NB4 (cell line): ENCODE measurements at regions not wholly inside any gene's neighbourhood (a gene's known extent, or its start where the extent isn't known, plus 50 kb on each side); places are given as distances from the start of the nearest gene placed in this dataset.

Experiments used
- DNase-seq: peaks from one replicate; pipeline ENCODE4 v3.0.0; 2010; ENCODE audit warnings: low read depth
- H3K4me3 ChIP-seq: one replicate; pipeline ENCODE4 v1.5.1; 2011; ENCODE audit warnings: mild to moderate bottlenecking, low read depth, low read length, moderate library complexity
- CTCF ChIP-seq: IDR thresholded peaks from one replicate; pipeline ENCODE4 v1.5.1; 2012; ENCODE audit warnings: low read depth, low read length
- MAX ChIP-seq: IDR thresholded peaks from 2 replicates; pipeline ENCODE4 v1.6.1; 2011; ENCODE audit warnings: low read depth, low read length
- MYC ChIP-seq: IDR thresholded peaks from 2 replicates; pipeline ENCODE4 v1.6.1; 2011; ENCODE audit warnings: low read depth, low read length
- POLR2A ChIP-seq: IDR thresholded peaks from 2 replicates; pipeline ENCODE4 v1.6.1; 2011; ENCODE audit warnings: mild to moderate bottlenecking; ENCODE audit not compliant: insufficient read length; ENCODE audit errors: extremely low read depth

- H3K4me3 ChIP-seq = no peak overlapping the region
- no peak for TF ChIP-seq MAX
- TF ChIP-seq CTCF = no peak
- TF ChIP-seq MYC = no peak
- no peak for TF ChIP-seq POLR2A
- no peak for DNase-seq
These were observed 300.1 kb downstream of the FOXL1 start for GRCh38 chr16:86878236-86879080.

- no peak for DNase-seq
- no peak for TF ChIP-seq MAX
- no peak for TF ChIP-seq CTCF
- TF ChIP-seq POLR2A = no peak
- no peak for TF ChIP-seq MYC
- no peak overlapping the region for H3K4me3 ChIP-seq
These were observed 300.9 kb downstream of the FOXL1 start for GRCh38 chr16:86879268-86879667.

GRCh38 chr16:86880316-86881117 lies 302.2 kb downstream of the FOXL1 start:
- DNase-seq = no peak
- TF ChIP-seq CTCF (no peak), POLR2A (no peak), MAX (no peak), MYC (no peak)
- no peak overlapping the region for H3K4me3 ChIP-seq

GRCh38 chr16:86881118-86881510 lies 302.8 kb downstream of the FOXL1 start:
- DNase-seq = no peak
- TF ChIP-seq CTCF (no peak), MAX (no peak)
- H3K4me3 ChIP-seq = no peak overlapping the region

GRCh38 chr16:86881861-86882273 lies 303.5 kb downstream of the FOXL1 start:
- DNase-seq = no peak
- no peak overlapping the region for H3K4me3 ChIP-seq
- TF ChIP-seq MYC (no peak), POLR2A (no peak), CTCF (no peak), MAX (no peak)
